Activated CD4-positive, alpha-beta memory T cell treated with anti-CD3 and anti-CD28 coated beads, Interleukin-2, amount 10 ng/mL, durations not matched to agents 7 days and 5 days (primary cell): ENCODE measurements at regions not wholly inside any gene's neighbourhood (a gene's known extent, or its start where the extent isn't known, plus 50 kb on each side); places are given as distances from the start of the nearest gene placed in this dataset.

Source experiments
- CTCF ChIA-PET: fragments of 350-600 bp; sonication (Branson Sonifier 250); formaldehyde crosslinking; loops from one replicate; lab custom pipeline; 2021; ENCODE audit warnings: antibody characterized with exemption, inconsistent platforms; lab: Charles Lee
- POLR2A ChIA-PET: fragments of 350-600 bp; sonication (Branson Sonifier 250); formaldehyde crosslinking; loops from one replicate; lab custom pipeline; 2021; ENCODE audit warnings: antibody characterized with exemption; lab: Charles Lee
- DNase-seq: peaks from one replicate; pipeline ENCODE4 v3.0.0-alpha.2; 2020
- H3K27ac Mint-ChIP-seq: one replicate; pipeline ENCODE4 v1.8.0; 2021; ENCODE audit warnings: mild to moderate bottlenecking, mixed read lengths
- H3K27me3 Mint-ChIP-seq: one replicate; pipeline ENCODE4 v1.8.0; 2021; ENCODE audit warnings: mixed read lengths
- H3K36me3 Mint-ChIP-seq: one replicate; pipeline ENCODE4 v1.8.0; 2021; ENCODE audit warnings: low read depth, mixed read lengths
- H3K4me1 Mint-ChIP-seq: one replicate; pipeline ENCODE4 v1.8.0; 2021; ENCODE audit warnings: mixed read lengths
- H3K4me3 Mint-ChIP-seq: one replicate; pipeline ENCODE4 v1.8.0; 2021; ENCODE audit warnings: mild to moderate bottlenecking, mixed read lengths
- H3K9me3 Mint-ChIP-seq: one replicate; pipeline ENCODE4 v1.8.0; 2021; ENCODE audit warnings: mixed read lengths

DNA sequence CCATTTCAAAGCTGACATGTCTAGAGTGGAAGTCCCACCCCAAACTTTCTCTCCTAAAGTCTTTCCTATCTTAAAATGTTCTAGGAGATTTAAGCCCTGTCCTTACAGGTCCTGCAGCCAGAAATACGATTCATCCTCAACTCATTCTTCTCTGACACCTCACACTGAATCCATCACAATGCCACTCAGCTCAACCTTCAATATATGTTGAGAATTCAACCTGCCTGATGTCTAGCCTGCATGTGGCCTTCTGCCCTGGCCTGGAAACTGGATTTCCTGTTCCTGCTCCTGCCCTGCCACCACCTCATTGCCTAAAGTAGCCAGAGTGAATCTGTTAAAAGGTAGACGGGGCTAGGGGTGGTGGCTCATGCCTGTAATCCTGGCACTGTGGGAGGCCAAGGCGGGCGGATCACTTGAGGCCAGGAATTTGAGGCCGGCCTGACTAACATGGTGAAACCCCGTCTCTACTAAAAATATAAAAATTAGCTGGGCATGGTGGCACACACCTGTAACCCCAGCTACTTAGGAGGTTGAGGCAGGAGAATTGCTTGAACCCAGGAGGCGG, 345.9 kb downstream of the CDH26 start:
- Mint-ChIP-seq H3K36me3 (no peaks in the 10 kb centered on the region), H3K4me1 (peaks cover 4% of the 10 kb centered on the region), H3K9me3 (no peaks in the 10 kb centered on the region), H3K4me3 (no peak overlapping the region), H3K27me3 (no peaks in the 10 kb centered on the region), H3K27ac (no peak overlapping the region)
- CTCF ChIA-PET, result no interaction called here
- POLR2A ChIA-PET, result no interaction called here
- DNase-seq, result no peak

DNA sequence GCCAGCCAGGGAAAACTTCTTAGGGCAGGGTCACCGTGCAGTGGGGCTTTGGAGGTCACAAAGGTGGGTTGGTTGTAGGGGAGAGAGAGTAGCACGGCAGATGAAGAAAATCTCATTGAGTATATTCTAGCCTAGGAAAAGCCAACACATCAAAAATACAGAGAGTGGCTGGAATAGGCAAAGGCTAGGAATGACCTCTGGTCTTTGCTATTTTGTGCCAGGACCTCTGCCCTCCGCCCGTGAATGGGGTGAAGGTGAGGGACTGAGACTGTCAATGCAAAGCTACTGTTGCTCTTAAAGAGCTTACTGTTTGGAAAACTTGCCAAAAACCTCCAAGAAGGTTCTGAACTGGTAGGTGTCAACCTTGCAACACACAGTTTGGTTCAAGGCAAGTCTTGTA, 346.7 kb downstream of the CDH26 start:
- peaks cover 4% of the 10 kb centered on the region for H3K4me1 Mint-ChIP-seq
- ChIA-PET POLR2A (no interaction called here), CTCF (no interaction called here)
- H3K9me3 Mint-ChIP-seq, result no peaks in the 10 kb centered on the region
- no peaks in the 10 kb centered on the region for H3K27me3 Mint-ChIP-seq
- no peak overlapping the region for H3K27ac Mint-ChIP-seq
- H3K36me3 Mint-ChIP-seq, result no peaks in the 10 kb centered on the region
- no peak for DNase-seq
- no peak overlapping the region for H3K4me3 Mint-ChIP-seq

DNA sequence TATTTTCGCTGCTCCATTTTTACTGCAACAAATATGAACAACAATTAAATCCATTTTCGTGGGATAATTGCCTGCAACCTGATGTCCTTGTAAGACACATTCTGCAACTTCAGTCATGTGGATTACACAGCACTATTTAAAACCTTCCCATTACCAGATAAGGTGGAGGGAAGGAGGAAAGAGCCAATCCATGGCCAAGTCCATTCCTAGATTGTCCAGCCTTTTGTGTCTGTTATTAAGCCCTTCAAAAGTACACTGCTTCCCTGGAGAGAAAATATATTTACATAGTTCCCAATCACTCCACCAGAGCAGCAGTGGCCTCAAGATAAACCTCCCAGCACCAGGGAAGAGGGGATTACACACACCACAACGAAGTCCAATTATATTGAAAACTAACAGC, 347.9 kb downstream of the CDH26 start:
- POLR2A ChIA-PET, result no interaction called here
- Mint-ChIP-seq H3K36me3 (no peaks in the 10 kb centered on the region), H3K4me3 (no peak overlapping the region), H3K27me3 (no peaks in the 10 kb centered on the region), H3K4me1 (no peaks in the 10 kb centered on the region), H3K9me3 (no peaks in the 10 kb centered on the region), H3K27ac (no peak overlapping the region)
- CTCF ChIA-PET, result no interaction called here
- DNase-seq, result no peak

DNA sequence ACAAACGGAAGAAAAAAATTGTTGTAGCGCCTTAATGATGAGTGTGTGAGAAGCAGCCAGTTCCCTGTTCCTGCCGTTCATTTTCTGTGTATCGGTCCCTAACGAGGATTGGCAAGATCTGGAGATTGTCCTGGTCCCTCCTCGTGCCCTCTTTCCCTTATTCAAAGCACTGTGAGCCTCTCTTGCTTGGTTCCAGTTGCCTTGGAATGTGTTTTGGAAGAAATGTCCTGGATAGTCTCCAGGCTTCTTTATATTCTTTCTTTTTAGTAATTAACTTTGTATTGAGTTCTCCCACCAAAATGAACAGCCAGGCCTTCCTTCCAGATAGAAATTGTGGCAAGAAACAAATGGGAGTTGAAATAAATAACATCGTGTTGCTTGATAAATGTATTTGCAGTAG, 348.3 kb downstream of the CDH26 start:
- Mint-ChIP-seq H3K4me1 (no peaks in the 10 kb centered on the region), H3K4me3 (no peak overlapping the region), H3K9me3 (no peaks in the 10 kb centered on the region), H3K27ac (no peak overlapping the region), H3K36me3 (no peaks in the 10 kb centered on the region), H3K27me3 (no peaks in the 10 kb centered on the region)
- DNase-seq, result no peak
- ChIA-PET POLR2A (no interaction called here), CTCF (no interaction called here)

DNA sequence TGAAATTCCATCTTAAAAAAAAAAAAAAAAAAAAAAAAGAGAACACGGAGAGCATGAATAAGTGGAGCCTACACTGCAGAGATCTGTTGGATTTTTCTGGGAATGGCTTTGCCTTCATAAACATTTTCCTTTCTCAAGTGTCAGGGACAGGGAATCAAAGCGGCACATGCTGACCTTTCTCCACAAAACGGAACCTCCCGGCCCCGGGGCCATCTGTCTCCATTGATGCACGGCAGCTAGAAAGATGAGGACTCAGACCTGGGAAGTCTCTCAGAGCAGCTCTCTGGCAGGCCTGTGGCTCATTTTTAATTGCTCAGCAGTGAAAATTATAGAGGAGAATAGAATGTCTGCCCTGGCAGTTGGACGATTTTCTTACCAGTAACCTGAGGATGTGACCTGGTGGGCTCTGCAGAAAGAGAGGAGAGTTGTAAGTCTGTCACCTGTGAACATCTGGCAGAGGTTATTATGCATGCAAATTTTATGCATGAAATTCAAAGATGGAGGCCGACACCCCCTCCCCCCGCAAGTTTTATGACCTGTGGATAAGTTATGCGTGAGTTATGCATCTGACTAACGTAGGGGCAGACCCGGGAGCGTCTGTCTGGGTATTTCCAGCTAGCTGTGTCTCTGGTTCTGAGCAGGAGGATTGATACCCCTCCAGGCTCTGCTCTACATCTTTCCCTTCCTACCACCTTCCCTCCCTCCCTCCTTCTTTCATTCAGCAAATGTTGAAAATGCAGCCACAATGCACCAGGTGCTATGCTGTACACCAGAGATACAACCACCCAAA, 352.5 kb downstream of the CDH26 start:
- no peaks in the 10 kb centered on the region for H3K9me3 Mint-ChIP-seq
- no peaks in the 10 kb centered on the region for H3K4me1 Mint-ChIP-seq
- no peak for DNase-seq
- CTCF ChIA-PET, result no interaction called here
- POLR2A ChIA-PET, result no interaction called here
- no peaks in the 10 kb centered on the region for H3K36me3 Mint-ChIP-seq
- no peak overlapping the region for H3K27ac Mint-ChIP-seq
- H3K4me3 Mint-ChIP-seq, result no peak overlapping the region
- no peaks in the 10 kb centered on the region for H3K27me3 Mint-ChIP-seq

- Mint-ChIP-seq H3K36me3 (no peaks in the 10 kb centered on the region), H3K4me3 (no peak overlapping the region), H3K27ac (no peak overlapping the region), H3K4me1 (peaks cover 5% of the 10 kb centered on the region), H3K27me3 (no peaks in the 10 kb centered on the region), H3K9me3 (no peaks in the 10 kb centered on the region)
- CTCF ChIA-PET, result interaction anchor here (0.6 kb wide), 1 partner anchor 166 kb away, joined by 5 read pairs; no protein-coding TSS in a partner anchor
- POLR2A ChIA-PET, result no interaction called here
- DNase-seq, result no peak
These were observed 355.0 kb downstream of the CDH26 start for GRCh38 chr20:60313191-60313590.

DNA sequence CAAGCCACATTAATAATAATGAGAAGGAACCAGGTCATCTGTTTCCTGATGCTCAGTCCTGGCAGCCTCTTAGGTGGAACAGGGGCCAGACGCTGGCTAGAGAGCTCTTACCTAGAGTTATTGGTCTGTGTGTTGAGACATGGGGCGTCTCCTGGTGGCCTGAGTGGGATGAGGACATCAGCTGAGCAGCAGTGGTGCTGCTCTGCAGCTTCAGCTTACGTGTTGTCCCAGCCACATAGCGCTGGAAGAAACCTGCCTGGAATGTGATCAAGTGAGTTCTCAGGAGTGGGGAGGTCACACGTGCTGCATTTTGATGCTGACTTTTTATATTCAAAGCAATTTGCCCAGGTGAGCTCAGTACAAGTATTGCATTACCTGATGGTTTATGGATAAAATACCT, 355.4 kb downstream of the CDH26 start:
- ChIA-PET CTCF (interaction anchor here (0.6 kb wide), 1 partner anchor 167 kb away, joined by 5 read pairs; no protein-coding TSS in a partner anchor), POLR2A (no interaction called here)
- no peaks in the 10 kb centered on the region for H3K9me3 Mint-ChIP-seq

GRCh38 chr20:60314727-60315126, 356.5 kb downstream of the CDH26 start:
- Mint-ChIP-seq H3K27ac (no peak overlapping the region), H3K4me1 (peaks cover 5% of the 10 kb centered on the region), H3K36me3 (no peaks in the 10 kb centered on the region), H3K9me3 (no peaks in the 10 kb centered on the region), H3K4me3 (no peak overlapping the region), H3K27me3 (no peaks in the 10 kb centered on the region)
- ChIA-PET CTCF (no interaction called here), POLR2A (no interaction called here)
- DNase-seq, result no peak

More for the DNA sequence above, 355.4 kb downstream of the CDH26 start:
- no peaks in the 10 kb centered on the region for H3K36me3 Mint-ChIP-seq
- H3K27ac Mint-ChIP-seq, result no peak overlapping the region
- no peak for DNase-seq
- H3K27me3 Mint-ChIP-seq, result no peaks in the 10 kb centered on the region
- no peak overlapping the region for H3K4me3 Mint-ChIP-seq
- peaks cover 5% of the 10 kb centered on the region for H3K4me1 Mint-ChIP-seq

DNA sequence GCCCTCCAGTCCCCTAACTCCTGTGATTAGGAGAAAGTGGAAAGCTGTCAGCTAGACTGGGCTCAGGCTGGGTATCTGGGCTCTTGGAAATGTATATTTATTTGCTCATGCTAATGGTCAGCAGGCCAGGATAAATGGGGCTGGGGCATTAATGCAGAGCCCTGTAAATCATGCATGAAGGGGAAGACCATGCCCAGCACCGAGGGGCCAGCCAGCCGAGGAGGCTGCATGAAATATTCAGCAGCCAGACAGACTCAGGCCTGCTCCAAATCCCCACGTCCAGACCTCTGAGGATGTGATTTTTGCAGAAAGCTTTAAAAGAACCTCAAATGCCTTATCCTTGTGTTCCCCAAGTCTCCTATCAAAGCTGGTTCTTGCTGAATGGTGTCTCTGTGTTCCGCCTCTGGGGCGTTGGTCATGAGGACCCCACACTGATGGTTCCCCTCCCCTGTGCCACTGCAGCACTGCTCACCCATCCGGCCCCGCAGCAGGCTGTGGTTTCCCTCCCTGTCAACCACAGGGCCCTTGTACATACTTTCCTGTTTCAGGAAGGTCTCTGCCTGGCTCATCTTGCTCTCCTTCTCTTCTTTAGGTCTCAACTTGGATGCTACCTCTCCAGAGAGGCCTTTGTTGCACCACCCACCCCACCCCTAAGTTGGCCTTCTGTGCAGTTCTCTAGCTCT, 358.4 kb downstream of the CDH26 start:
- Mint-ChIP-seq H3K9me3 (no peaks in the 10 kb centered on the region), H3K27me3 (no peaks in the 10 kb centered on the region), H3K4me3 (no peak overlapping the region), H3K36me3 (no peaks in the 10 kb centered on the region), H3K27ac (no peak overlapping the region), H3K4me1 (peaks cover 5% of the 10 kb centered on the region)
- CTCF ChIA-PET, result no interaction called here
- POLR2A ChIA-PET, result no interaction called here
- DNase-seq, result no peak

DNA sequence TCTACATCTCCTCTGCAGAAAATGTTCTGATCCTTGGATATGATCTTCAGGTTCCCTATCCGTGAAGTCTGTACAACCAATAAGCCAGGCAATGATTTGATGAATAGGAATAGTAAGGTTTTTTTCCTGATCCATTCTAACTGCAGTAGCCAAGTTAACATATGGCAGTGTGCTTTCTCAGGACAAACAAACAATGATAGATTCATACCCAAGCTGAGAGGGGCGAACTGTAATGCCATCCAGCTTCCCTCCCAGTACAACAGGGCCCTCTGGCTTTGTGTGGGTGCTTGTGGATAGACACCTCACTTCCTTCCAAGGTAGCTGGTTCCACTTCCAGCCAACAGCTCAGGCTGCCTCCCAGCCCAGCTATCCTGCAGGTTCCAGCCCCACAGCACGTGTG, 359.2 kb downstream of the CDH26 start:
- Mint-ChIP-seq H3K9me3 (no peaks in the 10 kb centered on the region), H3K36me3 (no peaks in the 10 kb centered on the region), H3K4me3 (no peak overlapping the region), H3K27me3 (no peaks in the 10 kb centered on the region), H3K27ac (no peak overlapping the region), H3K4me1 (peaks cover 5% of the 10 kb centered on the region)
- ChIA-PET POLR2A (no interaction called here), CTCF (no interaction called here)
- no peak for DNase-seq

- no peaks in the 10 kb centered on the region for H3K9me3 Mint-ChIP-seq
- no peak overlapping the region for H3K4me3 Mint-ChIP-seq
- H3K4me1 Mint-ChIP-seq, result peaks cover 5% of the 10 kb centered on the region
- no peak overlapping the region for H3K27ac Mint-ChIP-seq
- no peak for DNase-seq
- no peaks in the 10 kb centered on the region for H3K27me3 Mint-ChIP-seq
- ChIA-PET POLR2A (no interaction called here), CTCF (no interaction called here)
- H3K36me3 Mint-ChIP-seq, result no peaks in the 10 kb centered on the region
These were observed 363.4 kb downstream of the CDH26 start for GRCh38 chr20:60321601-60322000.

DNA sequence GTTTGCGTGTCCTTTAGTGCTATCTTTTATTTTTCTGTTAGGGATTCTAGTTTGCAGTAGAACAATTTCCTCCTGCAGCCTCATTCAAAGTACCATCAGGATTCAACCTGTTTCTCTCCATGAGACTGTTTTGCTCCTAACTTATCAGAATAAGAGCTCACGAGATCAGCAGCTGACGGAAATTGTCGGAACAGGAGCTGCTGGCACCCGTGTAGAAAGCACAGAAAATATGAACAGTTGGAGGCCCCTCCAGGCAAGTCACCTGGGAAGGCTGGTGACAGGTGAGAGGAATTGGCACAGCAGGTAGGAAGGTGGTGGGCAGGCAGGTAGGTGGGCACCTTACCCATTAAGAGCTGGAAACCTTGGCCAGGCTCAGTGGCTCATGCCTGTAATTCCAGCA, 368.6 kb downstream of the CDH26 start:
- ChIA-PET POLR2A (no interaction called here), CTCF (no interaction called here)
- H3K27ac Mint-ChIP-seq, result no peak overlapping the region

DNA sequence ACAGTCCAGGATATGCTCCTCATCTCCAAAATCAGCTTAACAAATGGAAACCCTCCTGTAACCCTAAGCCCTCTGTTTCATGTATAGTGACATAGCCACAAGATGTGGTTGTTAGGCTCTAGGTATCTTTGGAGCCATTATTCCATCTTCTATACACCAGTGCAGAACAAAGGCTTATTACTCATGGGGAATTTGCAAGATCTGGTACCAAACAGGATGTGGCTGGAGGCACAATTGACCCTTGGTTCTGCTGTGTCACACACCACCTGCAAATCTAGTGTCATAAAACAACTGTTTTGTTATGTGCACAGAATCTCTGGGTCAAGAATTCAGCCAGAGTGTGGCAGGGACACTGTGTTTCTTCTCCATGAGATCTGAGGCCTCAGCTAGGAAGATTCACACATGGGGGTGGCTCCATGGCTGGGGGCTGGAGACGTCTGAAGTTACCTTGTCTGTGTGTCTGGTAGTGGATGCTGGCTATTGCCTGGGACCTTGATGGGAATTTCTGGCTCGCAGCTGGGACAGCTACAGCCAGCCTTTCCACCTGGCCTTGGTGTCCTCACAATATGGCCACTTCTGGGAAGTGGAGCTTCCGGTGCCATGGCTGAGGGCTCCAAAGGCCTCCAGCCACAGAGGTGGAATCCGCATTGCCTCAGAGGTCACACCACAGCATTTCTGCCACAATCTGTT, 369.9 kb downstream of the CDH26 start:
- no peak for DNase-seq
- no peak overlapping the region for H3K27ac Mint-ChIP-seq
- ChIA-PET CTCF (no interaction called here), POLR2A (no interaction called here)
- H3K27me3 Mint-ChIP-seq, result no peaks in the 10 kb centered on the region
- H3K4me3 Mint-ChIP-seq, result no peak overlapping the region
- H3K9me3 Mint-ChIP-seq, result no peaks in the 10 kb centered on the region
- no peaks in the 10 kb centered on the region for H3K4me1 Mint-ChIP-seq
- no peaks in the 10 kb centered on the region for H3K36me3 Mint-ChIP-seq

More for the DNA sequence above, 368.6 kb downstream of the CDH26 start:
- no peaks in the 10 kb centered on the region for H3K36me3 Mint-ChIP-seq
- no peaks in the 10 kb centered on the region for H3K4me1 Mint-ChIP-seq
- DNase-seq, result no peak
- H3K4me3 Mint-ChIP-seq, result no peak overlapping the region
- H3K9me3 Mint-ChIP-seq, result no peaks in the 10 kb centered on the region
- H3K27me3 Mint-ChIP-seq, result no peaks in the 10 kb centered on the region
